SJCRH30 (cell line): ENCODE measurements at regions not wholly inside any gene's neighbourhood (a gene's known extent, or its start where the extent isn't known, plus 50 kb on each side); places are given as distances from the start of the nearest gene placed in this dataset.

ENCODE experiments used
- DNase-seq, 2 experiments: peaks; one replicate each; pipeline ENCODE4 v3.0.0-alpha.2; 2015 to 2020
- H3K27ac ChIP-seq: fragments of 250-450 bp; sonication (Bioruptor Pico); 2 replicates; pipeline ENCODE4 v1.5.1; 2020; ENCODE audit warnings: mild to moderate bottlenecking, moderate library complexity
- H3K27me3 ChIP-seq: fragments of 250-450 bp; sonication (Bioruptor Pico); 2 replicates; pipeline ENCODE4 v1.5.1; 2020; ENCODE audit warnings: mild to moderate bottlenecking, moderate library complexity
- H3K36me3 ChIP-seq: fragments of 250-450 bp; sonication (Bioruptor Pico); 2 replicates; pipeline ENCODE4 v1.5.1; 2020; ENCODE audit warnings: mild to moderate bottlenecking, moderate library complexity
- H3K4me1 ChIP-seq: fragments of 250-450 bp; sonication (Bioruptor Pico); 2 replicates; pipeline ENCODE4 v1.5.1; 2020; ENCODE audit warnings: mild to moderate bottlenecking, moderate library complexity
- H3K4me3 ChIP-seq: fragments of 250-450 bp; sonication (Bioruptor Pico); 2 replicates; pipeline ENCODE4 v1.5.1; 2020; ENCODE audit warnings: mild to moderate bottlenecking, moderate library complexity
- H3K9me3 ChIP-seq: fragments of 250-450 bp; sonication (Bioruptor Pico); replicated peaks from 2 replicates; pipeline ENCODE4 v1.5.1; 2020; ENCODE audit warnings: mild to moderate bottlenecking, moderate library complexity

DNA sequence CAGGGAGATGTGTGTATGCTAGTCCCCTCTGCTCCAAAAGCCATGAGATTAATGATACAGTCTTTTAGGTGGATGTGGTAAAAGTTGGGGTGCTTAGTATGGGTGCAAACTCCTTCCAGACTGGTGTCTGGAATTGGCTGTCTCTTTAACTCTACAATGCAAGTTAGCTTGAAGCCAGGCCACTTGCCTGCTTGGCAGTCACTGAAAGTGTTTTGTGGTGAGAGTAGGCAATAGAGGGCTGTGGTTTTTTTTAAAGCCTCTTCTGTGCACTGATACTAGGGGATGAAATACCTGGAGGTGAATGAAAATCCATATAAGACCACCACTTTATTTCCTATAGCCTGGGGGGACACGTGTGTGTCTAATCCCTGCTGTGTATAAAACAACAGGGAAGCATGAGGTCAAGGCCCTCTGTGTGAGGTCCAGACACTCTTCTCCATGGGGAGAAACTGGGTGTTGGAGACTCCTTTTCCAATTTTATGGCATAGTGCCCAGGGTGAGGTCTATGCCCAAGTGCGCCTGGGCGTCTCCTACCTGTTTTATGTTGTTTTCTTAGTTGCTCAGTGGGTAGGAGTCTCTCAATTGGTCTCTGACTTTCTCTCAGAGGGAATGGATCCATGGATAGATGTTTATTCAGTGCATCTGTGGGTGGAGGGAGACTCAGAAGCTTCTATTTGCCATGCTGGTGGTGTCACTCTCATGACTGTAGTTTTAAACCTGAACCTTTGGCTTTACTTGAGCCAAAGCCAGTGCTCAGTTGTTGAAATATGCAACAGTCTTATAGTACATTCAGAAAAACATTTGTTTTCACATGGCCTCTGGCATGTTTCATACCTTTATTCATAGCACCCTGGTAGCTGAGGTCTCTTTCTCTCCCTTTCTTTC is 327.8 kb upstream of the ATP11B start:
- Histone ChIP-seq H3K9me3 (no peaks in the 10 kb centered on the region), H3K4me1 (peaks cover 7% of the 10 kb centered on the region; the same call in 1 of the 2 replicates), H3K4me3 (no peak overlapping the region), H3K27me3 (no peaks in the 10 kb centered on the region), H3K36me3 (no peaks in the 10 kb centered on the region), H3K27ac (no peak overlapping the region)
- DNase-seq = peak; percentile 66 to 71

DNA sequence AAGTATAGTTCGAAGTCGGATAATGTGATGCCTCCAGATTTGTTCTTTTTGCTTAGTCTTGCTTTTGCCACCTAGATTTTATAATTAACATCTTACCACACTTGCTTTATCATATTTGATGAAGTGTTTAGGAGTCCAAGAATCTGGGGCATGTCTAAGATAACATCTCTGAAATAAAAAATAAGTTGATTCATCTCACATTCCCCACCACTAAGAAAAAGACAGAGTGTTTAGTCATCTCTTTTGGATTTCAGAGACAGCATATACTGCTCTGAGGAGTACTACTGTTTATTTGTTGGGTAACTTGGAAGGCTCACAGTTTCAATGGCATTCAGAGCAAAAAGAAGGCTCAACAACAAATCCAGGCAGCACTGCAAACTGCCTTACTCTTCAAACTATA is 324.2 kb upstream of the ATP11B start:
- peaks cover 7% of the 10 kb centered on the region; the same call in 1 of the 2 replicates for H3K4me1 ChIP-seq
- DNase-seq = no peak

DNA sequence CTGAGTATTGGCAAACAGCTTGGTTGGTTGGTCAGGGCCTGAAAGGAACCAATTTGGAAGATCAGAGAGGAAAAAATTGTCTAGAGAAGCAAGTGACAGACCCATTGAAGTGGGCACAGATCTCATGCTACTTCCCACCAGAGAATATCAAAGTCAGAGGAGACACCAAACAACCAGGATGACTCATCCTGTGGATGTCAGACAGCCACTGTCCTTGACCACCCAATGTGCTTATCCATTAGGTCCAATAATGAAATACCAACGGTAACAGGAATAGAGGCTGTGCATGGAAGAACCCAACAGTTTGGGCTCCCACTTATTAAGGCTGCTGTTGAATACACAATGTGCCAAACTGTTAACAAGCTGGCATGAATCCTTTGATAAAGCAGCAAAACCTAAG is 323.1 kb upstream of the ATP11B start:
- Histone ChIP-seq H3K36me3 (no peaks in the 10 kb centered on the region), H3K9me3 (no peaks in the 10 kb centered on the region), H3K27ac (no peak overlapping the region), H3K4me1 (peaks cover 5% of the 10 kb centered on the region; the same call in 1 of the 2 replicates), H3K27me3 (no peaks in the 10 kb centered on the region), H3K4me3 (no peak overlapping the region)
- DNase-seq = no peak

More for the DNA sequence above, 324.2 kb upstream of the ATP11B start:
- Histone ChIP-seq H3K9me3 (no peaks in the 10 kb centered on the region), H3K4me3 (no peak overlapping the region), H3K36me3 (no peaks in the 10 kb centered on the region), H3K27me3 (no peaks in the 10 kb centered on the region), H3K27ac (no peak overlapping the region)

DNA sequence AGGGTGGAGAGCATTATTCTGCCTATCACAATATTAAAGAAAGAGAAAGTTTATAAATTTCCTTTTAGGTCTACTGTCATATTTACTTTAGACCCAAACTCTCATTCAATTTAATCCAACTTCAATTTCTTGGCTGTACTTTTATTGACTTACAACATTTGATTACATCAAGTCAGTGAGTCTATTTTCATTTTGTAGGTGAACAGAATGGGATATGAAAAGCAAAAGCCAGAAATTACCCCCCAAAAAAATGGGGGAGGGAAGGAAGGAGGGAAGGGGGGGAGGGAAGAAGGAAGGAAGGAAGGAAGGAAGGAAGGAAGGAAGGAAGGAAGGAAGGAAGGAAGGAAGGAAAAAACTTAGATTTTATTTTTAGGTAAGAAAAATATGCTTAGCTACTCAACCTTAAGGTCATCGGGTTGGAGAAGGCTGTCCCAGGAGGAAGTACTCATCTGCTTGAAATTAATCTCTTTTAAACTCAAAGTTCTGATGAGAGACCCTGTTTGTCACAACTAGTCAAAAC is 320.1 kb upstream of the ATP11B start:
- H3K4me1 ChIP-seq = no peaks in the 10 kb centered on the region
- H3K4me3 ChIP-seq = no peak overlapping the region
- H3K27me3 ChIP-seq = no peaks in the 10 kb centered on the region
- H3K9me3 ChIP-seq = no peaks in the 10 kb centered on the region
- no peaks in the 10 kb centered on the region for H3K36me3 ChIP-seq
- no peak overlapping the region for H3K27ac ChIP-seq
- no peak for DNase-seq

GRCh38 chr3:182478369-182478768 is 314.9 kb upstream of the ATP11B start:
- Histone ChIP-seq H3K36me3 (no peaks in the 10 kb centered on the region), H3K9me3 (no peaks in the 10 kb centered on the region), H3K27ac (no peak overlapping the region), H3K4me3 (no peak overlapping the region), H3K27me3 (no peaks in the 10 kb centered on the region), H3K4me1 (no peaks in the 10 kb centered on the region)
- DNase-seq = no peak

DNA sequence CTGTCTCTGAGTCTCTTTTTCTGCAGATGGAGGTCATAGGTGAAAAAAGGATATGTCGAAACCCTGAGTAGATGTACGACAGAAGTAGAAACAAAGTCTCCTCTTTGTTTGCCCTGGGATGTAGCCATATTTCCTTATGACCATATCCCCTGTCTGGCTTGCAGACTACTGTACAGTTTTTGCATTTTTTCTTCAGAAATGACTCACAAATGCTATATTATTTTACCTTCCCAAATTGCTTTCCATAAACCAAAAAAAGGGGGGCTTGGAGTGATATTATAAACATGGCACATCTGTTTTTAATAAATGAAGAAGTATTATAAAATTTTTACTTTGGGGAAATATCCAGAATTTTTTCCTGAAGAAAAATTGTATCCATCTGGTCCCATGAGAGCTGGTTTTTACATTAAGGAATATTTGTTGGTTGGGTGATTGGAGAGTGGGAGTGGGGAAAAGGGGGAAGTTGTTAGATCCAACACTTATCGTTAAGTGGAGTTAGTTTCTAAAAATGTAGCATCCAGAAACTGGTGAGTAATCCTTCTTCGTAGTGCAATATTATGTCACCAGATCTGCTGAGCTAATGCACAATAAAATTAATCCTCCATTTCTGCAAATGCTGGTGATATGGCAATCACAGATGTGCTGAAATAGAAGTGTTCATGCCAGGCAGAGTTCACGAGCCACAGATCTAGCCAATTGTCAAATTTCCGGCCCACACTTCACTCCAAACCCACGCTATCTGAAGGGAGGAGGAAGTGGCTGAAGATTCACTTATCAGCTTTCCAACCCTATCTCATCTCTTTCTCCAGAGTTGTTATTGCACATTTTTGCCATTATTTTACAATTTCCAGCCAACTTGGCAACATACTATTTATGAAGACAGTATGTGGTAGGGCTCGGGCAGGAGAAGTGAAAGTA is 313.6 kb upstream of the ATP11B start:
- H3K27ac ChIP-seq = no peak overlapping the region
- H3K4me1 ChIP-seq = no peaks in the 10 kb centered on the region
- no peaks in the 10 kb centered on the region for H3K27me3 ChIP-seq
- no peak overlapping the region for H3K4me3 ChIP-seq
- H3K9me3 ChIP-seq = no peaks in the 10 kb centered on the region
- no peaks in the 10 kb centered on the region for H3K36me3 ChIP-seq
- no peak for DNase-seq

GRCh38 chr3:182482705-182483104 is 310.6 kb upstream of the ATP11B start:
- Histone ChIP-seq H3K36me3 (no peaks in the 10 kb centered on the region), H3K9me3 (no peaks in the 10 kb centered on the region), H3K4me3 (no peak overlapping the region), H3K4me1 (peaks cover 9% of the 10 kb centered on the region), H3K27me3 (no peaks in the 10 kb centered on the region), H3K27ac (no peak overlapping the region)
- no peak for DNase-seq

GRCh38 chr3:182484682-182485081 is 308.6 kb upstream of the ATP11B start:
- Histone ChIP-seq H3K27me3 (no peaks in the 10 kb centered on the region), H3K36me3 (no peaks in the 10 kb centered on the region), H3K9me3 (no peaks in the 10 kb centered on the region), H3K4me3 (no peak overlapping the region), H3K27ac (no peak overlapping the region), H3K4me1 (peaks cover 12% of the 10 kb centered on the region)
- peak in 1 of 2 experiments; percentile 18 for DNase-seq

DNA sequence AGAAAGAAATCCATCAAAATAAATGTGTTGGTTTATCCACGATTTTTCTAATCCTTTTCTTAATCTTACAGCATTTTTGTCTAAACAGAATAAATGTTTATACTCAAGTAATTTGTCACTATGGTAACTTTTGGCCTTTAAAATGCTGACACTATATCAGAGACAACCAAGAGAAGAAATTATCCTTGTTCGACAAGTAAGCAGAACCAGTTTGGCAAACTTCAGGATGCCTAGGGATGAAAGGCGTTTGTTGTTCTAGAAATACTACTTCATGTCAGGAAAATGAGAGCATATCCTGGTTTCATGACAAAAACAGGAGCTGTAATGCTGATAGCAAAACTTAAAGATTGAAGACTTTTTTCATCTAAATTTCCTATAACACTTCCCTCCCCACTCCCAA is 308.0 kb upstream of the ATP11B start:
- H3K4me3 ChIP-seq = no peak overlapping the region
- H3K27me3 ChIP-seq = no peaks in the 10 kb centered on the region
- no peaks in the 10 kb centered on the region for H3K9me3 ChIP-seq
- no peak for DNase-seq
- no peaks in the 10 kb centered on the region for H3K36me3 ChIP-seq
- H3K27ac ChIP-seq = no peak overlapping the region
- peaks cover 12% of the 10 kb centered on the region for H3K4me1 ChIP-seq

DNA sequence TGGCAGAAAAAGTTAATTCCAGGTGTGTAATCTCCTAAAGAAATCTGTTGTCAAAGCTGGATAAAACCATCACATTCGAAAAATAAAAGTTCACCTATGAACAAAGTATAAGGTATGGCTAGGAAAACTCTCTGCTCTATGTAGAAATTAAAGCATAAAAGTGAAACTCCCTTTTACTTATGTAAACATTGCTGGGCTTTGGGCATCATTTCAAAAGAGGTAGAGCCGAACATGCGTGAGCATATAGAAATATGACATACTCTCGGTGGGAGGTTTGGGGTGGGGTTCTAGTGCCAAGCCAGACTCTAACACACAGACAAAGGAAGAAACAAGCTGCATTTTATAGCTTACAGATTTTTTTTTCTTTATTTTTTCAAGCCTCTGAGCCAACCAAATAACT is 306.8 kb upstream of the ATP11B start:
- Histone ChIP-seq H3K4me1 (peaks cover 12% of the 10 kb centered on the region), H3K4me3 (no peak overlapping the region), H3K27me3 (no peaks in the 10 kb centered on the region), H3K9me3 (no peaks in the 10 kb centered on the region), H3K36me3 (no peaks in the 10 kb centered on the region), H3K27ac (no peak overlapping the region)
- no peak for DNase-seq

GRCh38 chr3:182487143-182487542 is 306.2 kb upstream of the ATP11B start:
- Histone ChIP-seq H3K9me3 (no peaks in the 10 kb centered on the region), H3K27ac (no peak overlapping the region), H3K27me3 (no peaks in the 10 kb centered on the region), H3K4me3 (no peak overlapping the region), H3K36me3 (no peaks in the 10 kb centered on the region), H3K4me1 (peaks cover 12% of the 10 kb centered on the region)
- peak in 1 of 2 experiments; percentile 25 for DNase-seq

- H3K27ac ChIP-seq = no peak overlapping the region
- no peaks in the 10 kb centered on the region for H3K9me3 ChIP-seq
- no peaks in the 10 kb centered on the region for H3K27me3 ChIP-seq
- no peak overlapping the region for H3K4me3 ChIP-seq
- peaks cover 12% of the 10 kb centered on the region for H3K4me1 ChIP-seq
- DNase-seq = no peak
- H3K36me3 ChIP-seq = no peaks in the 10 kb centered on the region
Observed at GRCh38 chr3:182487611-182488010, 305.7 kb upstream of the ATP11B start.

DNA sequence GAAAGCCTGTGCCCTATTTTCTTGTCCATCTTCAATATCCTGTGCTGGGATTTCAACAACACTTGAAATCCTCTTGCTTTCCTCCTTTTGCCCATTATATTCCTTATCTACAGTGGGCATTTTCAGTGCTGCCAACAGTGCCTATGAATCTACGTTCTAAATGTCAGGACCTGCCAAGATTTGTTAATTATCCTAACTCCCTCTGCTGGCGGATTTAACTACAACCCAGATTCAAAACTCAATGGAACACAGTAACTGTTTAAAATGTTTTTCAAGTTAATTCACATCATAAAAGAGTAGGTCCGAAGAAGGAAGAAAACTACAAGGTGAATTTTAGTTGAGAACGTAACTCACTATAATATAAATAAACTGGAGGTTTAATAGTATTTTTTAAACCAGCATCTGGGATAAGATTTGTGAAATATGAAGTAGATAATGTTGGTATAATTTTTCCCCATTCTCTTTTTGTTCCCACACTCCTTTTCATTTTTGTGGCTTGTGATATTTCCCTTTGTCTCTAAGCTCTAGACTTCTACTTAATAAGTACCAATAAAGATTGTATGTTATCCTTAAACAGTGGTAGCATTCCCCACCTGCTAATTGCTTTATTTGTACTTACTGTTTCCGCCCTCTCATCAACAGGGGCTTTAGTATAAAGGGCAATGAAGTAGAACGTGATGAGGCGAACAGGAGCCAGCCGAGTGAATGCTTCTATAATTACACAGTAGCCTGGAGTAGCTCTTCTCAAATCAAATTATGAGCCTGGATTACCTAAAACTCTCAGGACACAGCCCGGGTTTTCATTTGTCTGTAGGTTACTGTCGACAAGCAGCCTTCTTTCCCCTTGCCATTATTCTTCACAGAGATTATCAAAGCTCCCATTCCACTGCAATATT is 302.5 kb upstream of the ATP11B start:
- Histone ChIP-seq H3K4me1 (peaks cover 12% of the 10 kb centered on the region), H3K4me3 (no peak overlapping the region), H3K9me3 (no peaks in the 10 kb centered on the region), H3K36me3 (no peaks in the 10 kb centered on the region), H3K27me3 (no peaks in the 10 kb centered on the region), H3K27ac (no peak overlapping the region)
- peak in 1 of 2 experiments; percentile 31 for DNase-seq

DNA sequence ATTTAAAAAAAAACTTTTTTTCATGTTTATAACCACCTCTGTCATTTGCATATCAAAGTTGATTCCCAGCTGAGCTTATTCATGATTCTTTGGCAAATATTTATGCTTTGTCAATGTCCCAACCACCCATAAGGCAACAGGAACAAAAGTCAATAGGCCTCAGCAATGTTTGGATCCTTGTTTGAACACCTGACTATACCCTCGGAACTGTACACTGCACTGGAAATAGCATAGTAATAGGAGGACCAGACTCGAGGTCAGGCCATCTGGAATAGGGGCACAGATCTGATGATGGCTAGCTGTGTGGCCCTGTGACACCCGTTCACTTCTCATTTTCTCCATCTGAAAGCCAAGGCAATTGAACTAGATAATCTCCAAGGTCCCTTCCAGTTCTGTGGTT is 301.7 kb upstream of the ATP11B start:
- Histone ChIP-seq H3K9me3 (no peaks in the 10 kb centered on the region), H3K4me3 (no peak overlapping the region), H3K4me1 (peaks cover 12% of the 10 kb centered on the region), H3K27ac (no peak overlapping the region), H3K36me3 (no peaks in the 10 kb centered on the region), H3K27me3 (no peaks in the 10 kb centered on the region)
- no peak for DNase-seq
